PFSK-1 (cell line): ENCODE measurements at regions not wholly inside any gene's neighbourhood (a gene's known extent, or its start where the extent isn't known, plus 50 kb on each side); places are given as distances from the start of the nearest gene placed in this dataset.

ENCODE experiments used
- POLR2AphosphoS5 ChIP-seq: IDR thresholded peaks from 2 replicates; pipeline ENCODE4 v1.6.1; 2012; ENCODE audit warnings: low read depth, mild to moderate bottlenecking, control low read depth, low read length, moderate library complexity
- REST ChIP-seq, 2 experiments: IDR thresholded peaks; 2 replicates each; pipeline versions ENCODE4 v1.6.1 to v1.8.0; 2011 to 2012; ENCODE audit warnings: low read depth in 2 of 2, low read length in 2 of 2, control low read depth in 1 of 2, inconsistent platforms in 1 of 2, mild to moderate bottlenecking in 1 of 2, moderate library complexity in 1 of 2; ENCODE audit not compliant: insufficient read depth in 1 of 2
- SIN3A ChIP-seq: IDR thresholded peaks from 2 replicates; pipeline ENCODE4 v1.6.1; 2012; ENCODE audit warnings: mild to moderate bottlenecking, low read length, moderate library complexity, borderline replicate concordance; ENCODE audit not compliant: insufficient read depth
- TAF1 ChIP-seq: IDR thresholded peaks from 2 replicates; pipeline ENCODE4 v1.6.1; 2012; ENCODE audit warnings: low read length, control low read depth, borderline replicate concordance; ENCODE audit not compliant: insufficient read depth

DNA sequence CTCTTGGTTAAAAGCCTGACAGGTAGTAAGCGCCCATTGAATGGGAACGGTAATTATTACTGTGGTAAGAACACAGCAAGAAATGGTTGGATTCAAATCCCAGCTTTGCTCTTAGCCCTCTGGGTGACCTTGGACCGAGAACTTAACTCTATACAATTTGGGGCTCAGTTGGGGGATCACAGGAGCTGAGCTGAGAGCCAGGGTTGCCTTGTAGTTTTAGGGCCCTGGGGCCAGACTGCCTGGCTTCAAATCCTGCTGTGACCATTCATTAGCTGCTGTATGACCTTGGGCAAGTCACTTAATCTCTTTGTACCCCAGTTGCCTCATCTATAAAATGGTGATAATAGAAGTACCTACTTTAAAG, 87.4 kb upstream of the SH3PXD2B start:
- TF ChIP-seq REST (IDR thresholded peaks at IDR 0.05; ENCODE audit: insufficient read depth in 1 of 2, low read depth in 2 of 2, low read length in 2 of 2): no peak
- TF ChIP-seq POLR2AphosphoS5: no peak
- no peak for TF ChIP-seq TAF1
- no peak for TF ChIP-seq SIN3A
